GM10266 (cell line): ENCODE measurements at regions not wholly inside any gene's neighbourhood (a gene's known extent, or its start where the extent isn't known, plus 50 kb on each side); places are given as distances from the start of the nearest gene placed in this dataset.

Source experiments
- DNase-seq: peaks from one replicate; pipeline ENCODE4 v3.0.0; 2012; ENCODE audit errors: extremely low spot score
- TF ChIP-seq, protein P1 (sequence below): IDR thresholded peaks from 2 replicates; pipeline ENCODE4 v1.5.1; 2012; ENCODE audit warnings: mild to moderate bottlenecking, low read depth; ENCODE audit not compliant: control insufficient read depth, insufficient read depth; ENCODE audit errors: missing control alignments

- DNase-seq = no peak
- TF ChIP-seq, protein P1, sequence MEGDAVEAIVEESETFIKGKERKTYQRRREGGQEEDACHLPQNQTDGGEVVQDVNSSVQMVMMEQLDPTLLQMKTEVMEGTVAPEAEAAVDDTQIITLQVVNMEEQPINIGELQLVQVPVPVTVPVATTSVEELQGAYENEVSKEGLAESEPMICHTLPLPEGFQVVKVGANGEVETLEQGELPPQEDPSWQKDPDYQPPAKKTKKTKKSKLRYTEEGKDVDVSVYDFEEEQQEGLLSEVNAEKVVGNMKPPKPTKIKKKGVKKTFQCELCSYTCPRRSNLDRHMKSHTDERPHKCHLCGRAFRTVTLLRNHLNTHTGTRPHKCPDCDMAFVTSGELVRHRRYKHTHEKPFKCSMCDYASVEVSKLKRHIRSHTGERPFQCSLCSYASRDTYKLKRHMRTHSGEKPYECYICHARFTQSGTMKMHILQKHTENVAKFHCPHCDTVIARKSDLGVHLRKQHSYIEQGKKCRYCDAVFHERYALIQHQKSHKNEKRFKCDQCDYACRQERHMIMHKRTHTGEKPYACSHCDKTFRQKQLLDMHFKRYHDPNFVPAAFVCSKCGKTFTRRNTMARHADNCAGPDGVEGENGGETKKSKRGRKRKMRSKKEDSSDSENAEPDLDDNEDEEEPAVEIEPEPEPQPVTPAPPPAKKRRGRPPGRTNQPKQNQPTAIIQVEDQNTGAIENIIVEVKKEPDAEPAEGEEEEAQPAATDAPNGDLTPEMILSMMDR = no peak
Measured at GRCh38 chr16:6498858-6499257, 833.8 kb upstream of the RBFOX1 start.

DNA sequence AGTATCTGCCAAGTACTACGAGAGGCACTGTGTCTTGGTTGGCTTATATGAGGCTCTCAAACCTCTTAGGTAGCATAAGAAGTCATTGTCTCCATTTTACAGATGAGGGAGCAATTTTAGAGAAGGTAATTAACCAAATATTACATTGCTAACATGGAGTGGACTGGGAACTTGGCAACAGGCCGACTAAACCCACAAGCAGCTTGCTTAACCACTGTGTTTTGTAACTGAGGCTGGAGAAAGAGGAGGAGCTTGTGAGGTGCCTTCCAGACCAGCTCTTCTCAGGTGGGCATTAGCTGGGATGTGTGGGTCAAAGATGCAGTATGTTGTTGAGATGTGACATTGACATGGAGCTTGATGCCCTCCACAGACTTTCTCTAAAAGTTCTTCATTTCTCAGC, 835.6 kb upstream of the RBFOX1 start:
- TF ChIP-seq, protein P1 = no peak
- DNase-seq = no peak

DNA sequence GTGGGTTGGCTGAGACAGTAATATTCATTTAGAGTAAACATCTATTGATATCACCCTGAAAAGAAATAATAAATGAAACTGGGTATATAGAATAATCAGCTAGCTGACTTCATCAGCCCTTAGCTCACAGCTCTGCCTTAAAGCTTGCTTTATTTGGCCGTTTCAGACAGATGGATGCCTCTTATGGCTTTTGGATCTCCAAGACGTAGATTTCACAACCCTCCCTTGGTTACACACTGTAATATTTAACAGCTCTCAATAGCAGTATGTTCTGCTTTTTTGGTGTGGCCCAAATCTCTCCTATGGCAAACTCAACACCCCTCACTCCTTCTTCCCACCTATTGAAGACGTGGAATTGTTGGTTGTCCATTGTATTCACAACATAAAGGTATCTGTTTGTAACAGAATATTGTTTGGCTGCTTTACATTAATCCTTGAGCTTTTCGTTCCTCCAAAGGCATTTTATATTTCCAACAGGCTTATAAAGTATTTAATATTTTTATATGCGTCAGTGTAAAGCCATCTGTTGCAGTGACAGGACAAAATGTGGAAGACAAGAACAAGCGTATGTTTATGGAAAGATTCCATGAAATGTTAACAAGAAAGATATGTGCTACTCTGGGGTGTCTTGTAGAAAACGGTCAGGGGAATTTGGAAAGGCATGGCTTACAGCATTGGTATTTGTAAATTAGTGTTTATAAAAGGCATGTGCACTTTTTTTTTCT, 837.0 kb upstream of the RBFOX1 start:
- DNase-seq = no peak
- TF ChIP-seq, protein P1 = no peak

- TF ChIP-seq, protein P1 = no peak
- DNase-seq = no peak
Measured at GRCh38 chr16:6494716-6495115, 837.9 kb upstream of the RBFOX1 start.

GRCh38 chr16:6493555-6493954, 839.1 kb upstream of the RBFOX1 start:
- TF ChIP-seq, protein P1 = no peak
- DNase-seq = no peak

DNA sequence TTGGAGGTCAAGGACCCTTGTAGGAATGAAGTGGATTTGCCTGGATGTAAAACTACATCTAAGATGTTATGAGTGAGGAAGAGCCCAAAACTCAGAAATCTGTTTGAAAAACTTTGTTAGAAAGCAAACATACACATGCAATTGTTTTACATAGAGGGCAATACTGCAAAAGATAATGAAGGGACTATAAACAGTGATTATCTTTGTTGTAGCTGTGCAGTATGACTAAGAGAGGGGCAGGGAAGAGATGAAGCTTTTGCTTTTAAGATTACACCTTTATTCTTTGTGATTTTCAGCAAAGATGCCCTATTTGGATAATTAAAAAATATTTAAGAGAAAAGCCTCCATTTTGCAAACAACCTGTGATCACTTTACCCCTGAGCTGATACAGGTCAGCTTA, 839.9 kb upstream of the RBFOX1 start:
- TF ChIP-seq, protein P1 = no peak

DNA sequence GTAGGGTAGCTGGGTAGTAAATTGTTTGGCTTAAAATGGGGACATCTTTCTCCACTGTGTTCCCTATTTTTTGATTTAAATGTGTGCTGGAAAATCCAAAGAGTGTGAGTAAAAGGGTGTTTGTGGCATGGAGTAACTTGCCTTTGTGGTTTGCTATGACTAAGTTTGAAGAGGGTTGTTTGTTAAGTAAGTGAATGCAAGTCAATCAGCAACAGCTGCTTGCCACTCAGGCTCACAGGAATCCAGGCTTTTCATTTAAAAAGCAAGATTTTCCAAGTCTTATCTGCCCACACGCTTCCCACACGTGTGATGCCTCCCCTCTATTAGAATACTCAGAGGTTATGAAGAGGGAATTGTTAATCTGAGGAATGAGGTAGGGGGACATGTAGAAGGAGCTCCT, 847.7 kb upstream of the RBFOX1 start:
- TF ChIP-seq, protein P1 = no peak
- no peak for DNase-seq

More for the DNA sequence above, 839.9 kb upstream of the RBFOX1 start:
- no peak for DNase-seq
